ENCODE measurements at regions not wholly inside any gene's neighbourhood (a gene's known extent, or its start where the extent isn't known, plus 50 kb on each side); places are given as distances from the start of the nearest gene placed in this dataset.

GRCh38 chr6:80690551-80691131 lies 584.2 kb downstream of the BCKDHB start:
- TF ChIP-seq ZNF274 (IDR thresholded peaks at IDR 0.05; ENCODE audit: low read depth, low read length) (no peak), YY1 (IDR thresholded peaks at IDR 0.05; ENCODE audit: insufficient read depth, insufficient read length) (no peak)

Measured in NT2/D1 (cell line).